SK-N-SH treated with all-trans-retinoic acid at 6 μM for 48 hours (cell line): ENCODE measurements at regions not wholly inside any gene's neighbourhood (a gene's known extent, or its start where the extent isn't known, plus 50 kb on each side); places are given as distances from the start of the nearest gene placed in this dataset.

Experiments
- ATAC-seq: fragments of 200-7000 bp; cut with Tn5 transposase; 3 replicates; pipeline ENCODE4 v1.9.1; 2020; ENCODE audit warnings: mild to moderate bottlenecking, moderate library complexity
- ARNTL ChIP-seq: fragments of 450-650 bp; formaldehyde crosslinking; IDR thresholded peaks from 2 replicates; pipeline ENCODE4 v1.5.0; 2020; ENCODE audit warnings: low read depth, mild to moderate bottlenecking, moderate library complexity, borderline replicate concordance
- CSDC2 ChIP-seq: fragments of 250-450 bp; sonication (Bioruptor Pico); IDR thresholded peaks from 2 replicates; pipeline ENCODE4 v1.5.0; 2020; ENCODE audit warnings: mild to moderate bottlenecking, moderate library complexity
- CSRNP3 ChIP-seq: fragments of 250-450 bp; sonication (Bioruptor Pico); IDR thresholded peaks from 2 replicates; pipeline ENCODE4 v1.5.1; 2021; ENCODE audit warnings: mild to moderate bottlenecking, moderate library complexity
- ESRRG ChIP-seq: fragments of 250-450 bp; sonication (Bioruptor Pico); IDR thresholded peaks from 2 replicates; pipeline ENCODE4 v1.6.1; 2021; ENCODE audit warnings: mild to moderate bottlenecking
- GLIS3 ChIP-seq: fragments of 250-450 bp; sonication (Bioruptor Pico); IDR thresholded peaks from 2 replicates; pipeline ENCODE4 v1.5.0; 2020; ENCODE audit warnings: mild to moderate bottlenecking, moderate library complexity
- ISL1 ChIP-seq: fragments of 250-450 bp; sonication (Bioruptor Pico); IDR thresholded peaks from 2 replicates; pipeline ENCODE4 v2.1.2; 2022; ENCODE audit warnings: mild to moderate bottlenecking, moderate library complexity
- OSR1 ChIP-seq: fragments of 250-450 bp; sonication (Bioruptor Pico); IDR thresholded peaks from 2 replicates; pipeline ENCODE4 v1.8.0; 2022; ENCODE audit warnings: moderate library complexity, mild to moderate bottlenecking, inconsistent platforms
- PATZ1 ChIP-seq: fragments of 250-450 bp; sonication (Bioruptor Pico); IDR thresholded peaks from 2 replicates; pipeline ENCODE4 v1.8.0; 2020; ENCODE audit warnings: mild to moderate bottlenecking, moderate library complexity, borderline replicate concordance
- PPARA ChIP-seq: fragments of 250-450 bp; sonication (Bioruptor Pico); IDR thresholded peaks from 2 replicates; pipeline ENCODE4 v1.5.0; 2020; ENCODE audit warnings: mild to moderate bottlenecking, borderline replicate concordance
- RARB ChIP-seq: fragments of 250-450 bp; sonication (Bioruptor Pico); IDR thresholded peaks from 2 replicates; pipeline ENCODE4 v1.8.0; 2021; ENCODE audit warnings: mild to moderate bottlenecking, moderate library complexity
- SNAI2 ChIP-seq: fragments of 250-450 bp; sonication (Bioruptor Pico); IDR thresholded peaks from 2 replicates; pipeline ENCODE4 v1.5.0; 2020; ENCODE audit warnings: mild to moderate bottlenecking, moderate library complexity
- TCF4 ChIP-seq: fragments of 250-450 bp; sonication (Bioruptor Pico); IDR thresholded peaks from 2 replicates; pipeline ENCODE4 v1.8.0; 2021; ENCODE audit warnings: mild to moderate bottlenecking, moderate library complexity, borderline replicate concordance
- ZC3H10 ChIP-seq: fragments of 250-450 bp; sonication (Bioruptor Pico); IDR thresholded peaks from 2 replicates; pipeline ENCODE4 v1.5.1; 2021; ENCODE audit warnings: mild to moderate bottlenecking, moderate library complexity
- ZFP3 ChIP-seq: fragments of 250-450 bp; sonication (Bioruptor Pico); IDR thresholded peaks from 2 replicates; pipeline ENCODE4 v1.5.0; 2020; ENCODE audit warnings: mild to moderate bottlenecking, moderate library complexity
- ZFP30 ChIP-seq: fragments of 450-650 bp; formaldehyde crosslinking; IDR thresholded peaks from 2 replicates; pipeline ENCODE4 v1.5.0; 2022; ENCODE audit warnings: mild to moderate bottlenecking, moderate library complexity
- ZNF70 ChIP-seq: fragments of 450-650 bp; formaldehyde crosslinking; IDR thresholded peaks from 2 replicates; pipeline ENCODE4 v1.5.0; 2020; ENCODE audit warnings: mild to moderate bottlenecking, moderate library complexity
- ZNF8 ChIP-seq: fragments of 450-650 bp; formaldehyde crosslinking; IDR thresholded peaks from 2 replicates; pipeline ENCODE4 v1.5.0; 2020; ENCODE audit warnings: mild to moderate bottlenecking, moderate library complexity
- TF ChIP-seq, protein P1 (sequence below): fragments of 250-450 bp; sonication (Bioruptor Pico); IDR thresholded peaks from 2 replicates; pipeline ENCODE4 v1.5.1; 2020; ENCODE audit warnings: low read depth, mild to moderate bottlenecking, moderate library complexity
- TF ChIP-seq, protein P2 (sequence below): fragments of 250-450 bp; sonication (Bioruptor Pico); IDR thresholded peaks from 2 replicates; pipeline ENCODE4 v1.5.0; 2020; ENCODE audit warnings: mild to moderate bottlenecking, moderate library complexity
- TF ChIP-seq, protein P3 (sequence below): fragments of 250-450 bp; sonication (Bioruptor Pico); IDR thresholded peaks from 2 replicates; pipeline ENCODE4 v1.8.0; 2021; ENCODE audit warnings: low read depth, mild to moderate bottlenecking, moderate library complexity, borderline replicate concordance

GRCh38 chr11:90496722-90497121, 273.9 kb upstream of the CHORDC1 start (continued):
- no peak for TF ChIP-seq PATZ1 (CRISPR knock-in tag)
- TF ChIP-seq CSDC2, result no peak
- TF ChIP-seq ZNF8, result no peak
- no peak for TF ChIP-seq PPARA

- ATAC-seq, result no peak
- no peak for TF ChIP-seq CSDC2
- TF ChIP-seq ARNTL (CRISPR knock-in tag), result no peak
- TF ChIP-seq ZC3H10, result no peak
- TF ChIP-seq SNAI2 (CRISPR knock-in tag), result no peak
- no peak for TF ChIP-seq PPARA
- TF ChIP-seq ESRRG (CRISPR knock-in tag), result no peak
- no peak for TF ChIP-seq RARB (CRISPR knock-in tag)
- no peak for TF ChIP-seq ZFP30 (CRISPR knock-in tag)
- no peak for TF ChIP-seq GLIS3 (CRISPR knock-in tag)
- no peak for TF ChIP-seq PATZ1 (CRISPR knock-in tag)
- no peak for TF ChIP-seq CSRNP3
- TF ChIP-seq, protein P1, sequence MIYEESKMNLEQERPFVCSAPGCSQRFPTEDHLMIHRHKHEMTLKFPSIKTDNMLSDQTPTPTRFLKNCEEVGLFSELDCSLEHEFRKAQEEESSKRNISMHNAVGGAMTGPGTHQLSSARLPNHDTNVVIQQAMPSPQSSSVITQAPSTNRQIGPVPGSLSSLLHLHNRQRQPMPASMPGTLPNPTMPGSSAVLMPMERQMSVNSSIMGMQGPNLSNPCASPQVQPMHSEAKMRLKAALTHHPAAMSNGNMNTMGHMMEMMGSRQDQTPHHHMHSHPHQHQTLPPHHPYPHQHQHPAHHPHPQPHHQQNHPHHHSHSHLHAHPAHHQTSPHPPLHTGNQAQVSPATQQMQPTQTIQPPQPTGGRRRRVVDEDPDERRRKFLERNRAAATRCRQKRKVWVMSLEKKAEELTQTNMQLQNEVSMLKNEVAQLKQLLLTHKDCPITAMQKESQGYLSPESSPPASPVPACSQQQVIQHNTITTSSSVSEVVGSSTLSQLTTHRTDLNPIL (CRISPR knock-in tag), result no peak
- no peak for TF ChIP-seq OSR1 (CRISPR knock-in tag)
- no peak for TF ChIP-seq ZFP3 (CRISPR knock-in tag)
- no peak for TF ChIP-seq TCF4
- TF ChIP-seq, protein P2, sequence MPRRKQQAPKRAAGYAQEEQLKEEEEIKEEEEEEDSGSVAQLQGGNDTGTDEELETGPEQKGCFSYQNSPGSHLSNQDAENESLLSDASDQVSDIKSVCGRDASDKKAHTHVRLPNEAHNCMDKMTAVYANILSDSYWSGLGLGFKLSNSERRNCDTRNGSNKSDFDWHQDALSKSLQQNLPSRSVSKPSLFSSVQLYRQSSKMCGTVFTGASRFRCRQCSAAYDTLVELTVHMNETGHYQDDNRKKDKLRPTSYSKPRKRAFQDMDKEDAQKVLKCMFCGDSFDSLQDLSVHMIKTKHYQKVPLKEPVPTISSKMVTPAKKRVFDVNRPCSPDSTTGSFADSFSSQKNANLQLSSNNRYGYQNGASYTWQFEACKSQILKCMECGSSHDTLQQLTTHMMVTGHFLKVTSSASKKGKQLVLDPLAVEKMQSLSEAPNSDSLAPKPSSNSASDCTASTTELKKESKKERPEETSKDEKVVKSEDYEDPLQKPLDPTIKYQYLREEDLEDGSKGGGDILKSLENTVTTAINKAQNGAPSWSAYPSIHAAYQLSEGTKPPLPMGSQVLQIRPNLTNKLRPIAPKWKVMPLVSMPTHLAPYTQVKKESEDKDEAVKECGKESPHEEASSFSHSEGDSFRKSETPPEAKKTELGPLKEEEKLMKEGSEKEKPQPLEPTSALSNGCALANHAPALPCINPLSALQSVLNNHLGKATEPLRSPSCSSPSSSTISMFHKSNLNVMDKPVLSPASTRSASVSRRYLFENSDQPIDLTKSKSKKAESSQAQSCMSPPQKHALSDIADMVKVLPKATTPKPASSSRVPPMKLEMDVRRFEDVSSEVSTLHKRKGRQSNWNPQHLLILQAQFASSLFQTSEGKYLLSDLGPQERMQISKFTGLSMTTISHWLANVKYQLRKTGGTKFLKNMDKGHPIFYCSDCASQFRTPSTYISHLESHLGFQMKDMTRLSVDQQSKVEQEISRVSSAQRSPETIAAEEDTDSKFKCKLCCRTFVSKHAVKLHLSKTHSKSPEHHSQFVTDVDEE (CRISPR knock-in tag), result no peak
- no peak for TF ChIP-seq ZNF70
These were observed 270.5 kb upstream of the CHORDC1 start for GRCh38 chr11:90493379-90493778.

GRCh38 chr11:90491466-90491865, 268.6 kb upstream of the CHORDC1 start:
- ATAC-seq, result no peak
- TF ChIP-seq SNAI2 (CRISPR knock-in tag) (no peak), ARNTL (CRISPR knock-in tag) (no peak), PPARA (no peak), ZFP3 (CRISPR knock-in tag) (no peak), CSDC2 (no peak), GLIS3 (CRISPR knock-in tag) (no peak), ISL1 (CRISPR knock-in tag) (no peak), OSR1 (CRISPR knock-in tag) (no peak)
- TF ChIP-seq, protein P3, sequence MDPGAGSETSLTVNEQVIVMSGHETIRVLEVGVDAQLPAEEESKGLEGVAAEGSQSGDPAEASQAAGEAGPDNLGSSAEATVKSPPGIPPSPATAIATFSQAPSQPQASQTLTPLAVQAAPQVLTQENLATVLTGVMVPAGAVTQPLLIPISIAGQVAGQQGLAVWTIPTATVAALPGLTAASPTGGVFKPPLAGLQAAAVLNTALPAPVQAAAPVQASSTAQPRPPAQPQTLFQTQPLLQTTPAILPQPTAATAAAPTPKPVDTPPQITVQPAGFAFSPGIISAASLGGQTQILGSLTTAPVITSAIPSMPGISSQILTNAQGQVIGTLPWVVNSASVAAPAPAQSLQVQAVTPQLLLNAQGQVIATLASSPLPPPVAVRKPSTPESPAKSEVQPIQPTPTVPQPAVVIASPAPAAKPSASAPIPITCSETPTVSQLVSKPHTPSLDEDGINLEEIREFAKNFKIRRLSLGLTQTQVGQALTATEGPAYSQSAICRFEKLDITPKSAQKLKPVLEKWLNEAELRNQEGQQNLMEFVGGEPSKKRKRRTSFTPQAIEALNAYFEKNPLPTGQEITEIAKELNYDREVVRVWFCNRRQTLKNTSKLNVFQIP (CRISPR knock-in tag), result no peak
